K562 (cell line): ENCODE measurements at regions not wholly inside any gene's neighbourhood (a gene's known extent, or its start where the extent isn't known, plus 50 kb on each side); places are given as distances from the start of the nearest gene placed in this dataset.

ENCODE experiments used
- MECOM ChIP-seq: fragments of 250-450 bp; sonication (Bioruptor Pico); IDR thresholded peaks from 2 replicates; pipeline ENCODE4 v1.8.0; 2022; ENCODE audit warnings: inconsistent platforms
- ZNF512 ChIP-seq: IDR thresholded peaks from 2 replicates; pipeline ENCODE4 v1.6.1; 2016; ENCODE audit warnings: missing genetic modification characterization, missing compliant biosample characterization

GRCh38 chr13:60679131-60679530, 282.1 kb downstream of the TDRD3 start:
- TF ChIP-seq MECOM (CRISPR knock-in tag) = no peak
- TF ChIP-seq ZNF512 (tag) = no peak
